ENCODE measurements at regions not wholly inside any gene's neighbourhood (a gene's known extent, or its start where the extent isn't known, plus 50 kb on each side); places are given as distances from the start of the nearest gene placed in this dataset.

- no peak for TF ChIP-seq CTCF (IDR thresholded peaks at IDR 0.05)
- no peak for TF ChIP-seq EZH2 (IDR thresholded peaks at IDR 0.05; ENCODE audit: borderline replicate concordance, insufficient read depth, low read depth, low read length, poor library complexity, severe bottlenecking)
These were observed 1054.4 kb downstream of the TBC1D22A start for GRCh38 chr22:47816863-47817210.
